H1 (cell line): ENCODE measurements at regions not wholly inside any gene's neighbourhood (a gene's known extent, or its start where the extent isn't known, plus 50 kb on each side); places are given as distances from the start of the nearest gene placed in this dataset.

ENCODE experiments used
- CTCF ChIA-PET: fragments of 300-600 bp; sonication (Branson Sonifier 250); formaldehyde crosslinking; loops from one replicate; lab custom pipeline; 2021; ENCODE audit not compliant: partially characterized antibody; lab: Charles Lee
- POLR2A ChIA-PET: fragments of 300-600 bp; sonication (Branson Sonifier 250); formaldehyde crosslinking; loops from one replicate; lab custom pipeline; 2021; ENCODE audit warnings: inconsistent platforms; ENCODE audit not compliant: partially characterized antibody; lab: Charles Lee
- DNase-seq, 2 experiments: peaks; one replicate each; pipeline versions ENCODE4 v3.0.0 to v3.0.0-alpha.2; 2010 to 2022; ENCODE audit warnings: low spot score in 2 of 2, low read depth in 1 of 2, mixed read lengths in 1 of 2
- FAIRE-seq: peaks from 2 replicates; lab custom pipeline; 2011; peaks lifted over from hg19 to GRCh38; lab: Jason Lieb, UNC
- H2AFZ ChIP-seq: 2 replicates; pipeline ENCODE4 v1.8.1; 2012; ENCODE audit warnings: low read length, inconsistent platforms
- H2AK5ac ChIP-seq: 2 replicates; pipeline ENCODE4 v1.6.1; 2013; ENCODE audit warnings: low read depth, low read length
- H2BK120ac ChIP-seq: replicated peaks from 2 replicates; pipeline ENCODE3; 2013; ENCODE audit warnings: low read depth, low read length, inconsistent platforms
- H2BK12ac ChIP-seq: 2 replicates; pipeline ENCODE4 v1.6.1; 2013; ENCODE audit warnings: low read depth, low read length
- H2BK15ac ChIP-seq: 2 replicates; pipeline ENCODE4 v1.6.1; 2013; ENCODE audit warnings: low read length
- H2BK20ac ChIP-seq: 2 replicates; pipeline ENCODE4 v1.6.1; 2013; ENCODE audit warnings: low read length
- H2BK5ac ChIP-seq: 2 replicates; pipeline ENCODE4 v1.6.1; 2013; ENCODE audit warnings: low read depth, low read length
- H3K14ac ChIP-seq: 2 replicates; pipeline ENCODE4 v1.6.1; 2013; ENCODE audit warnings: inconsistent platforms; ENCODE audit not compliant: insufficient read length
- H3K18ac ChIP-seq: 2 replicates; pipeline ENCODE4 v1.6.1; 2013; ENCODE audit warnings: low read length; ENCODE audit errors: extremely low read depth
- H3K23ac ChIP-seq: 2 replicates; pipeline ENCODE4 v1.6.1; 2013; ENCODE audit warnings: inconsistent platforms; ENCODE audit not compliant: insufficient read length
- H3K23me2 ChIP-seq: 2 replicates; pipeline ENCODE4 v1.6.1; 2013; ENCODE audit warnings: low read depth, low read length
- H3K27ac ChIP-seq: 2 replicates; pipeline ENCODE4 v1.6.1; 2011; ENCODE audit warnings: low read depth, low read length, inconsistent platforms
- H3K27me3 ChIP-seq, 4 experiments: replicated peaks in 1 of 4; 1 replicate in 1 of 4; 2 replicates in 3 of 4; pipeline versions ENCODE4 v1.6.1 to v1.8.1; 2011 to 2013; ENCODE audit warnings: low read length in 3 of 4, mild to moderate bottlenecking in 3 of 4, inconsistent platforms in 2 of 4, mixed read lengths in 2 of 4, moderate library complexity in 1 of 4; ENCODE audit not compliant: control insufficient read depth in 3 of 4, insufficient read depth in 3 of 4; ENCODE audit errors: extremely low read depth in 1 of 4
- H3K36me3 ChIP-seq, 4 experiments: 2 replicates each; pipeline versions ENCODE4 v1.6.1 to v1.8.1; 2011 to 2013; ENCODE audit warnings: mild to moderate bottlenecking in 4 of 4, low read length in 3 of 4, moderate library complexity in 2 of 4, control low read depth in 1 of 4, inconsistent platforms in 1 of 4; ENCODE audit not compliant: insufficient read depth in 4 of 4, control insufficient read depth in 2 of 4
- H3K4ac ChIP-seq: replicated peaks from 2 replicates; pipeline ENCODE3; 2013; ENCODE audit warnings: low read length, low read depth, mixed read lengths, inconsistent platforms; ENCODE audit not compliant: insufficient read length
- H3K4me1 ChIP-seq, 4 experiments: replicated peaks in 1 of 4; 1 replicate in 1 of 4; 2 replicates in 3 of 4; pipeline versions ENCODE4 v1.6.1 to v1.8.1; 2011 to 2013; ENCODE audit warnings: low read length in 3 of 4, inconsistent platforms in 2 of 4, mixed read lengths in 1 of 4; ENCODE audit not compliant: insufficient read depth in 4 of 4, control insufficient read depth in 3 of 4
- H3K4me2 ChIP-seq, 2 experiments: 2 replicates each; pipeline versions ENCODE4 v1.6.1 to v1.8.1; 2011 to 2013; ENCODE audit warnings: low read depth in 2 of 2, low read length in 2 of 2, control low read depth in 1 of 2, inconsistent platforms in 1 of 2, mild to moderate bottlenecking in 1 of 2; ENCODE audit not compliant: insufficient read depth in 1 of 2
- H3K4me3 ChIP-seq, 4 experiments: fragments of 200-600, 300-600 bp in 1 of 4; sonication (generic), shearing (Covaris generic), sonication (Bioruptor Twin) in 1 of 4; 2 replicates each; pipeline versions ENCODE4 v1.5.1 to v1.8.1; 2011 to 2016; ENCODE audit warnings: low read length in 4 of 4, low read depth in 3 of 4, control low read depth in 2 of 4, inconsistent platforms in 2 of 4, mild to moderate bottlenecking in 2 of 4, mixed read lengths in 1 of 4, moderate library complexity in 1 of 4; ENCODE audit not compliant: insufficient read depth in 2 of 4; ENCODE audit errors: extremely low read depth in 1 of 4
- H3K56ac ChIP-seq: replicated peaks from 2 replicates; pipeline ENCODE3; 2013; ENCODE audit warnings: low read depth, mild to moderate bottlenecking, mixed read lengths, low read length, inconsistent platforms; ENCODE audit not compliant: insufficient read length
- H3K79me1 ChIP-seq: 2 replicates; pipeline ENCODE4 v1.6.1; 2013; ENCODE audit warnings: low read depth, low read length, control low read depth
- H3K79me2 ChIP-seq, 2 experiments: 2 replicates each; pipeline versions ENCODE4 v1.6.1 to v1.8.1; 2012 to 2013; ENCODE audit warnings: low read length in 2 of 2, mild to moderate bottlenecking in 2 of 2, inconsistent platforms in 1 of 2; ENCODE audit not compliant: insufficient read depth in 2 of 2, control insufficient read depth in 1 of 2
- H3K9ac ChIP-seq, 4 experiments: replicated peaks in 1 of 4; 1 replicate in 1 of 4; 2 replicates in 3 of 4; pipeline versions ENCODE4 v1.6.1 to v1.8.1; 2011 to 2013; ENCODE audit warnings: low read depth in 3 of 4, low read length in 3 of 4, control low read depth in 2 of 4, mild to moderate bottlenecking in 2 of 4, moderate library complexity in 2 of 4, inconsistent platforms in 1 of 4; ENCODE audit errors: extremely low read depth in 1 of 4
- H3K9me3 ChIP-seq, 2 experiments: 2 replicates each; pipeline versions ENCODE4 v1.6.1 to v1.8.1; 2012 to 2013; ENCODE audit warnings: mild to moderate bottlenecking in 2 of 2, moderate library complexity in 2 of 2, control low read depth in 1 of 2, inconsistent platforms in 1 of 2, low read depth in 1 of 2, low read length in 1 of 2, mixed read lengths in 1 of 2; ENCODE audit not compliant: insufficient read depth in 2 of 2
- H4K20me1 ChIP-seq, 2 experiments: replicated peaks in 1 of 2; 2 replicates each; pipeline versions ENCODE3 to v1.8.1; 2011 to 2013; ENCODE audit warnings: inconsistent platforms in 2 of 2, low read length in 2 of 2, mild to moderate bottlenecking in 1 of 2; ENCODE audit not compliant: insufficient read depth in 2 of 2, control insufficient read depth in 1 of 2
- H4K5ac ChIP-seq: 2 replicates; pipeline ENCODE4 v1.6.1; 2013; ENCODE audit warnings: low read length, low read depth, mixed read lengths, inconsistent platforms; ENCODE audit not compliant: insufficient read length
- H4K8ac ChIP-seq: 2 replicates; pipeline ENCODE4 v1.8.0; 2013; ENCODE audit warnings: mild to moderate bottlenecking, moderate library complexity, low read length, inconsistent platforms; ENCODE audit not compliant: insufficient read depth; ENCODE audit errors: extremely low read depth
- H4K91ac ChIP-seq: replicated peaks from 2 replicates; pipeline ENCODE3; 2013; ENCODE audit warnings: low read length, mixed read lengths, inconsistent platforms; ENCODE audit not compliant: insufficient read length
- CHD1 ChIP-seq: IDR thresholded peaks from 2 replicates; pipeline ENCODE4 v1.6.1; 2012; ENCODE audit warnings: low read depth, low read length, improper control_type of control experiment
- EZH2 ChIP-seq: fragments of 200-600 bp; sonication (generic); IDR thresholded peaks from 2 replicates; pipeline ENCODE4 v1.7.1; 2012; ENCODE audit warnings: low read depth, mild to moderate bottlenecking, moderate library complexity, low read length, inconsistent platforms; ENCODE audit not compliant: severe bottlenecking
- RBBP5 ChIP-seq: IDR thresholded peaks from 2 replicates; pipeline ENCODE4 v1.7.1; 2012; ENCODE audit warnings: low read depth, mild to moderate bottlenecking, inconsistent platforms, low read length, moderate library complexity, borderline replicate concordance
- SIRT6 ChIP-seq: IDR thresholded peaks from one replicate; pipeline ENCODE4 v1.7.1; 2012; ENCODE audit warnings: low read length, inconsistent platforms
- TBP ChIP-seq: IDR thresholded peaks from 2 replicates; pipeline ENCODE4 v1.6.1; 2011; ENCODE audit warnings: low read depth, low read length, improper control_type of control experiment
- WGBS, 2 experiments: shearing (Covaris generic) in 1 of 2; methylation state at CpG; one replicate each; pipeline versions ENCODE4 v1.1.6 to v1.1.7; 2013 to 2015; ENCODE audit warnings: low lambda C conversion rate in 2 of 2, mixed read lengths in 2 of 2, inconsistent platforms in 1 of 2, low coverage in 1 of 2, missing lambda C conversion rate in 1 of 2; ENCODE audit not compliant: insufficient replicate concordance in 2 of 2, insufficient coverage in 1 of 2, insufficient read length in 1 of 2; ENCODE audit errors: extremely low coverage in 1 of 2, missing lambda C conversion rate in 1 of 2; 5-methylcytosine and 5-hydroxymethylcytosine counted together
- TF ChIP-seq, protein P1 (sequence below): IDR thresholded peaks from 2 replicates; pipeline ENCODE4 v1.6.1; 2011; ENCODE audit warnings: low read depth, mild to moderate bottlenecking, low read length; ENCODE audit not compliant: insufficient read depth

GRCh38 chr13:50634339-50634738 is 209.2 kb downstream of the DLEU7 start:
- H3K4me1 ChIP-seq, result peaks cover 0 to 10% (median 3%) of the 10 kb centered on the region in 4 experiments; a peak in 3 of 7 replicates
- ChIA-PET CTCF (no interaction called here), POLR2A (no interaction called here)
- DNase-seq, result no peak
- TF ChIP-seq SIRT6, result no peak
- TF ChIP-seq EZH2, result no peak
- no peak for TF ChIP-seq CHD1
- TF ChIP-seq RBBP5, result no peak
- no peak for TF ChIP-seq TBP
- TF ChIP-seq, protein P1, sequence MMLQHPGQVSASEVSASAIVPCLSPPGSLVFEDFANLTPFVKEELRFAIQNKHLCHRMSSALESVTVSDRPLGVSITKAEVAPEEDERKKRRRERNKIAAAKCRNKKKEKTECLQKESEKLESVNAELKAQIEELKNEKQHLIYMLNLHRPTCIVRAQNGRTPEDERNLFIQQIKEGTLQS, result no peak
- H2BK15ac ChIP-seq, result no peak overlapping the region
- no peak overlapping the region for H3K9ac ChIP-seq
- H2AFZ ChIP-seq, result no peak overlapping the region
- WGBS, 2 experiments, result 96% methylated on average over 3 of the region's 3 CpGs; no CpG with 5 or more reads in 1 of the 2 experiments
- no peaks in the 10 kb centered on the region for H3K27me3 ChIP-seq
- no peak overlapping the region for H2BK20ac ChIP-seq
- H2BK120ac ChIP-seq, result no peak overlapping the region
- no peak overlapping the region for H4K5ac ChIP-seq
- H3K4ac ChIP-seq, result no peak overlapping the region
- no peak overlapping the region for H2BK5ac ChIP-seq
- no peak overlapping the region for H3K14ac ChIP-seq
- H4K91ac ChIP-seq, result no peak overlapping the region
- H3K4me3 ChIP-seq, result no peak overlapping the region
- no peaks in the 10 kb centered on the region for H3K79me1 ChIP-seq
- no peaks in the 10 kb centered on the region; the same call in 1 of the 2 replicates for H3K23me2 ChIP-seq
- no peak overlapping the region for H3K27ac ChIP-seq
- no peaks in the 10 kb centered on the region for H3K9me3 ChIP-seq
- H3K79me2 ChIP-seq, result no peaks in the 10 kb centered on the region
- H3K23ac ChIP-seq, result no peak overlapping the region
- no peak overlapping the region for H3K18ac ChIP-seq
- no peaks in the 10 kb centered on the region for H3K36me3 ChIP-seq
- H4K20me1 ChIP-seq, result no peaks in the 10 kb centered on the region
- H3K4me2 ChIP-seq, result no peak overlapping the region
- no peak overlapping the region for H3K56ac ChIP-seq
- no peak overlapping the region for H2BK12ac ChIP-seq
- no peak overlapping the region for H4K8ac ChIP-seq
- no peak overlapping the region for H2AK5ac ChIP-seq
- no peak for FAIRE-seq
